GM23248 (cell line): ENCODE measurements at regions not wholly inside any gene's neighbourhood (a gene's known extent, or its start where the extent isn't known, plus 50 kb on each side); places are given as distances from the start of the nearest gene placed in this dataset.
"Not testable (repeated sequence)": the region's sequence is repeated elsewhere in the genome, so short reads cannot be mapped to it uniquely, and the experiment has no call there.

ENCODE experiments used
- DNase-seq: peaks from one replicate; pipeline ENCODE4 v3.0.0-alpha.2; 2015
- H2AFZ ChIP-seq: fragments of 200-600 bp; sonication (generic); 2 replicates; pipeline ENCODE4 v1.6.1; 2016; ENCODE audit warnings: antibody characterized with exemption
- H3F3A ChIP-seq: fragments of 200-600 bp; sonication (generic); 2 replicates; pipeline ENCODE4 v1.6.1; 2016; ENCODE audit warnings: mild to moderate bottlenecking, antibody characterized with exemption, mixed run types; ENCODE audit not compliant: insufficient read depth
- H3K27ac ChIP-seq: fragments of 200-600 bp; sonication (generic); 2 replicates; pipeline ENCODE4 v1.5.1; 2016; ENCODE audit warnings: mild to moderate bottlenecking
- H3K27me3 ChIP-seq: fragments of 200-600 bp; sonication (generic); replicated peaks from 2 replicates; pipeline ENCODE4 v1.6.1; 2016; ENCODE audit warnings: mild to moderate bottlenecking; ENCODE audit not compliant: insufficient read depth
- H3K36me3 ChIP-seq: fragments of 200-600 bp; sonication (generic); 2 replicates; pipeline ENCODE4 v1.6.1; 2016; ENCODE audit warnings: low read depth, mild to moderate bottlenecking
- H3K4me1 ChIP-seq: fragments of 200-600 bp; sonication (generic); 2 replicates; pipeline ENCODE4 v1.6.1; 2016; ENCODE audit warnings: mild to moderate bottlenecking; ENCODE audit not compliant: insufficient read depth
- H3K4me2 ChIP-seq: fragments of 200-600 bp; sonication (generic); one replicate; pipeline ENCODE4 v1.6.1; 2016; ENCODE audit warnings: mild to moderate bottlenecking; ENCODE audit not compliant: unreplicated experiment
- H3K4me3 ChIP-seq: fragments of 200-600 bp; sonication (generic); 2 replicates; pipeline ENCODE4 v1.5.1; 2016; ENCODE audit warnings: mild to moderate bottlenecking
- H3K79me2 ChIP-seq: fragments of 200-600 bp; sonication (generic); 2 replicates; pipeline ENCODE4 v1.6.1; 2016; ENCODE audit warnings: mild to moderate bottlenecking; ENCODE audit not compliant: insufficient read depth
- H3K9ac ChIP-seq: fragments of 200-600 bp; sonication (generic); 2 replicates; pipeline ENCODE4 v1.6.1; 2016; ENCODE audit warnings: mild to moderate bottlenecking
- H3K9me2 ChIP-seq: fragments of 200-600 bp; sonication (generic); 2 replicates; pipeline ENCODE4 v1.6.1; 2016; ENCODE audit warnings: mixed run types, mild to moderate bottlenecking, moderate library complexity; ENCODE audit not compliant: insufficient read depth
- H3K9me3 ChIP-seq: fragments of 200-600 bp; sonication (generic); one replicate; pipeline ENCODE4 v1.6.1; 2017; ENCODE audit warnings: low read depth
- H4K20me1 ChIP-seq: fragments of 200-600 bp; sonication (generic); 2 replicates; pipeline ENCODE4 v1.6.0; 2016; ENCODE audit not compliant: insufficient read depth
- EZH2 ChIP-seq: fragments of 200-600 bp; sonication (generic); IDR thresholded peaks from 2 replicates; pipeline ENCODE4 v1.6.1; 2018; ENCODE audit warnings: antibody characterized with exemption, mild to moderate bottlenecking; ENCODE audit not compliant: insufficient read depth, poor library complexity, severe bottlenecking
- EZH2phosphoT487 ChIP-seq: fragments of 200-600 bp; sonication (generic); IDR thresholded peaks from 2 replicates; pipeline ENCODE4 v1.6.1; 2018; ENCODE audit warnings: antibody characterized with exemption, moderate library complexity, mild to moderate bottlenecking, low read depth; ENCODE audit not compliant: insufficient read depth
- WGBS, 2 experiments: methylation state at CpG; one replicate each; pipeline ENCODE4 v1.1.6; 2015 to 2017; ENCODE audit warnings: low lambda C conversion rate in 2 of 2, low coverage in 1 of 2; ENCODE audit errors: missing lambda C conversion rate in 2 of 2; 5-methylcytosine and 5-hydroxymethylcytosine counted together
- in situ Hi-C: fragments of 300-500 bp; cut with MboI; formaldehyde crosslinking; loops from 2 replicates; pipeline ENCODE4 v1.15.0; 2020

GRCh38 chr20:48034751-48035150 is 249.5 kb upstream of the SULF2 start:
- no peaks in the 10 kb centered on the region for H3K9me3 ChIP-seq
- DNase-seq = no peak
- no peaks in the 10 kb centered on the region for H3K27me3 ChIP-seq
- no peaks in the 10 kb centered on the region for H3F3A ChIP-seq
- no peaks in the 10 kb centered on the region for H3K79me2 ChIP-seq
- no peak overlapping the region for H3K4me2 ChIP-seq
- no peak overlapping the region for H3K9ac ChIP-seq
- no peak overlapping the region for H3K27ac ChIP-seq
- H3K4me3 ChIP-seq = no peak overlapping the region
- no peaks in the 10 kb centered on the region for H3K4me1 ChIP-seq
- no peak overlapping the region for H2AFZ ChIP-seq
- in situ Hi-C loops = no loop called here
- H4K20me1 ChIP-seq = no peaks in the 10 kb centered on the region
- 78 to 86% methylated on average over 6 of the region's 6 CpGs for whole genome bisulfite sequencing, 2 experiments
- TF ChIP-seq EZH2 (no peak), EZH2phosphoT487 (no peak)
- H3K36me3 ChIP-seq = no peaks in the 10 kb centered on the region
- H3K9me2 ChIP-seq = no peaks in the 10 kb centered on the region

GRCh38 chr20:48033005-48033404 is 247.7 kb upstream of the SULF2 start:
- 76 to 83% methylated on average over 8 of the region's 8 CpGs for WGBS, 2 experiments
- in situ Hi-C loops, H3K9me2 ChIP-seq, H4K20me1 ChIP-seq, H3K4me2 ChIP-seq, H3K27me3 ChIP-seq, H2AFZ ChIP-seq, H3F3A ChIP-seq, DNase-seq, H3K27ac ChIP-seq, H3K9ac ChIP-seq, H3K4me1 ChIP-seq, H3K4me3 ChIP-seq, H3K36me3 ChIP-seq, H3K79me2 ChIP-seq, H3K9me3 ChIP-seq: not testable (repeated sequence)

- Histone ChIP-seq H3K9me2 (no peaks in the 10 kb centered on the region), H3K9ac (no peak overlapping the region), H3K36me3 (no peaks in the 10 kb centered on the region), H2AFZ (no peak overlapping the region), H3K4me3 (no peak overlapping the region), H4K20me1 (no peaks in the 10 kb centered on the region), H3K27me3 (no peaks in the 10 kb centered on the region), H3K4me1 (no peaks in the 10 kb centered on the region), H3K27ac (no peak overlapping the region), H3K9me3 (no peaks in the 10 kb centered on the region), H3K79me2 (no peaks in the 10 kb centered on the region), H3F3A (no peaks in the 10 kb centered on the region), H3K4me2 (no peak overlapping the region)
- WGBS, 2 experiments = 73 to 78% methylated on average over 4 of the region's 4 CpGs
- no peak for DNase-seq
- TF ChIP-seq EZH2phosphoT487 = no peak
- TF ChIP-seq EZH2 = no peak
- in situ Hi-C loops = no loop called here
Observed at GRCh38 chr20:48031122-48031521, 245.8 kb upstream of the SULF2 start.

GRCh38 chr20:48026981-48027592 is 241.8 kb upstream of the SULF2 start:
- no peaks in the 10 kb centered on the region for H3K27me3 ChIP-seq
- in situ Hi-C loops = no loop called here
- H3K9ac ChIP-seq = no peak overlapping the region
- no peaks in the 10 kb centered on the region for H3K9me3 ChIP-seq
- DNase-seq = no peak
- H3F3A ChIP-seq = peaks cover 11% of the 10 kb centered on the region; the same call in 1 of the 2 replicates
- no peak overlapping the region for H2AFZ ChIP-seq
- no peaks in the 10 kb centered on the region for H3K79me2 ChIP-seq
- H3K9me2 ChIP-seq = no peaks in the 10 kb centered on the region
- no peak overlapping the region for H3K4me2 ChIP-seq
- no peak overlapping the region for H3K4me3 ChIP-seq
- WGBS, 2 experiments = 39 to 44% methylated on average over 9 of the region's 9 CpGs
- H3K27ac ChIP-seq = no peak overlapping the region
- no peak for TF ChIP-seq EZH2phosphoT487
- no peak for TF ChIP-seq EZH2
- H3K4me1 ChIP-seq = peaks cover 15% of the 10 kb centered on the region
- no peaks in the 10 kb centered on the region for H3K36me3 ChIP-seq
- H4K20me1 ChIP-seq = no peaks in the 10 kb centered on the region

GRCh38 chr20:48025661-48026060 is 240.4 kb upstream of the SULF2 start:
- Histone ChIP-seq H3K4me2 (peak overlapping the region; percentile 62), H3K4me1 (peaks cover 15% of the 10 kb centered on the region), H2AFZ (no peak overlapping the region), H3K27me3 (no peaks in the 10 kb centered on the region; the same call in 1 of the 2 replicates), H4K20me1 (no peaks in the 10 kb centered on the region), H3K9ac (peak overlapping the region; percentile 70), H3K79me2 (no peaks in the 10 kb centered on the region), H3K4me3 (peak overlapping the region; percentile 51), H3K36me3 (no peaks in the 10 kb centered on the region), H3K27ac (peak overlapping the region; percentile 78), H3F3A (peaks cover 11% of the 10 kb centered on the region; the same call in 1 of the 2 replicates), H3K9me2 (no peaks in the 10 kb centered on the region), H3K9me3 (no peaks in the 10 kb centered on the region)
- peak; percentile 76 for DNase-seq
- no peak for TF ChIP-seq EZH2
- in situ Hi-C loops = no loop called here
- 1 to 2% methylated on average over 4 of the region's 4 CpGs for WGBS, 2 experiments
